OCI-LY3 (cell line): ENCODE measurements at regions not wholly inside any gene's neighbourhood (a gene's known extent, or its start where the extent isn't known, plus 50 kb on each side); places are given as distances from the start of the nearest gene placed in this dataset.

Experiments
- EZH2phosphoT487 ChIP-seq: fragments of 200-600 bp; shearing (Covaris generic); IDR thresholded peaks from 2 replicates; pipeline ENCODE4 v1.6.1; 2018; ENCODE audit warnings: antibody characterized with exemption, mixed run types, low read depth
- TF ChIP-seq, protein P1 (sequence below): fragments of 200-600, 300-600 bp; sonication (generic); IDR thresholded peaks from 2 replicates; pipeline ENCODE4 v1.5.1; 2014; ENCODE audit warnings: antibody characterized with exemption, low read length, low read depth

DNA sequence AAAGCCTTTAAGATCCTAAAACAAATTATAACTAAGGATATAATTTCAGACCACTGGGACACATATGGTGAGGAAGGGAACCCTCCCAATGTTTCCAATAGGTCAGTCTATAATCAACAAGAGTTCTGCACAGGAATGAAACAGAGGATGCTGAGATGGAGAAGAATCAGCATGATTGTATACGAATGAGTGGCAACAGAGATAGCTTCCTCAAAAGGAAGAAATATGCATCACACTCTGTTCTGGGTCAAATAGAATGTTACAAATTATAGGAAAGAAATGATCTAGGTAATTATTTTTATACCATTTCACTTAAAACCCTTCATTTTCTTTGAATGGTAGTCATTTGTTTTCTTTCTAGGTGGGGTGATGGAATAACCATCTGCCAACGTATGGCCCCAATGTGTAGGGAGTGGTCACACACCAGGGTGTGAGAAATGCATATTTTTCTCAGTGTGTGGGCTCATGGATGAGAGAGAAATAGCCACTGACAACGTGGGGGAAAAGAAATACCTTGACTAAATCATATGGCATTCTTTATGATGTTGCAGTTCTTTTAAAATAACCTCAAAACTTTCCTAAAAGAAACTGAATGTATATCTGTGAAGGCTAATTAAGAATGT is 104.6 kb upstream of the IVNS1ABP start:
- TF ChIP-seq, protein P1, sequence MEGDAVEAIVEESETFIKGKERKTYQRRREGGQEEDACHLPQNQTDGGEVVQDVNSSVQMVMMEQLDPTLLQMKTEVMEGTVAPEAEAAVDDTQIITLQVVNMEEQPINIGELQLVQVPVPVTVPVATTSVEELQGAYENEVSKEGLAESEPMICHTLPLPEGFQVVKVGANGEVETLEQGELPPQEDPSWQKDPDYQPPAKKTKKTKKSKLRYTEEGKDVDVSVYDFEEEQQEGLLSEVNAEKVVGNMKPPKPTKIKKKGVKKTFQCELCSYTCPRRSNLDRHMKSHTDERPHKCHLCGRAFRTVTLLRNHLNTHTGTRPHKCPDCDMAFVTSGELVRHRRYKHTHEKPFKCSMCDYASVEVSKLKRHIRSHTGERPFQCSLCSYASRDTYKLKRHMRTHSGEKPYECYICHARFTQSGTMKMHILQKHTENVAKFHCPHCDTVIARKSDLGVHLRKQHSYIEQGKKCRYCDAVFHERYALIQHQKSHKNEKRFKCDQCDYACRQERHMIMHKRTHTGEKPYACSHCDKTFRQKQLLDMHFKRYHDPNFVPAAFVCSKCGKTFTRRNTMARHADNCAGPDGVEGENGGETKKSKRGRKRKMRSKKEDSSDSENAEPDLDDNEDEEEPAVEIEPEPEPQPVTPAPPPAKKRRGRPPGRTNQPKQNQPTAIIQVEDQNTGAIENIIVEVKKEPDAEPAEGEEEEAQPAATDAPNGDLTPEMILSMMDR, result no peak
- no peak for TF ChIP-seq EZH2phosphoT487
